CD4-positive, alpha-beta T cell treated with Interleukin-4 for 4 hours (primary cell): ENCODE measurements at regions not wholly inside any gene's neighbourhood (a gene's known extent, or its start where the extent isn't known, plus 50 kb on each side); places are given as distances from the start of the nearest gene placed in this dataset.

Source experiments
- DNase-seq: peaks from one replicate; pipeline ENCODE4 v3.0.0-alpha.2; 2020

DNA sequence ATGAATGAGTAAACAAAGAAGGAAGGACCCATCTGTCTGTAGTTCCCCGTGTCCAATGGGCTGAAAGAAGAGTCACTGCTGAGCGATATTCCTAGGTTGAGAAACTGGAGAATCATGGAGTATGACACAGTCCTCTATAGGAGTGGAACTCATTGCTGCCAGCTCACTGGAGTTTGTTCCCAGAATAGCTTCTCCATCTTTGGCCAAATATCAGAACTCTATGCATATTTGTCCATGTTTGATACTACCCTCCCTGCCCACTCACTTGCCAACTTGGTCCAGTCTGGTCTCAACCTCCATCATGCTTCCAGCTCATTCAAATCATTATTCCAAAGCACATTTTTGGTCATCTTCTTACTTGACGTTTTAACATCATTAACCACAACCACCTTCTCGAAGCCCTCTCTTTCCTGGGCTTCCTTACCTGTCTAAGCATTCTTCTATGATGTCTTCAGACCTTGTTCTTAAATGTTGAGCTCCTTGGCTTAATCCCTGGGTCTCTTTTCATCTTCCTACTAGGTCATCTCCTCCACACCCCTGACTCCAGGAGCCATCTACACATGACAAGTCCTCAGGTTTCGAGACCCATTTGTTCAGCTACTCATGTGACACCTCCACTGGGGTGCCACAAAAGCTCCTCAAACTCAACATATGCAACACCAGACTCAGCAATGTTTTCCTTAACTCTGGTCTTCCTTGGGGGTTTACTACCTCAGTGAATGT is 221.6 kb downstream of the MYCN start:
- DNase-seq, result no peak

DNA sequence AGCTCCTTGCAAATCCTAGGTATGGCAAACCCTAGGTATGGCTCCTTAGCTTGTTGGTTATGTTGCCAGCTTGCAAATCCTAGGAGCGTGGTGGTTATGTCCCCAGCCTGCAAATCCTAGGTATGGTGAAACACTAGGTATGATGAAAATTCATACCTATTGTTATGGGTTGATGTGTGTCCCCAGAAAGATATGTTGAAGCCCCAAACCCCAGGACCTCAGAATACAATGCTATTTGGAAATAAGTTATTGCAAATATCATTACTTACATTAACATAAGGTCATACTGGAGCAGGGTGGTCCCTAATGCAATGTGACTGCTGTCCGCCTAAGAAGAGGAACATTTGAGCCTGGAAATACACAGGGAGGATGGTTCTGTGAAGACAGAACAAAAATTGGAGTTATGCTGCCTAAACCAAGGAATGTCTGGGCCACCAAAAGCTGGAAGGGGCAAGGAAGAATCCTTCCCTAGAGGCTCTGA is 220.8 kb downstream of the MYCN start:
- no peak for DNase-seq

DNA sequence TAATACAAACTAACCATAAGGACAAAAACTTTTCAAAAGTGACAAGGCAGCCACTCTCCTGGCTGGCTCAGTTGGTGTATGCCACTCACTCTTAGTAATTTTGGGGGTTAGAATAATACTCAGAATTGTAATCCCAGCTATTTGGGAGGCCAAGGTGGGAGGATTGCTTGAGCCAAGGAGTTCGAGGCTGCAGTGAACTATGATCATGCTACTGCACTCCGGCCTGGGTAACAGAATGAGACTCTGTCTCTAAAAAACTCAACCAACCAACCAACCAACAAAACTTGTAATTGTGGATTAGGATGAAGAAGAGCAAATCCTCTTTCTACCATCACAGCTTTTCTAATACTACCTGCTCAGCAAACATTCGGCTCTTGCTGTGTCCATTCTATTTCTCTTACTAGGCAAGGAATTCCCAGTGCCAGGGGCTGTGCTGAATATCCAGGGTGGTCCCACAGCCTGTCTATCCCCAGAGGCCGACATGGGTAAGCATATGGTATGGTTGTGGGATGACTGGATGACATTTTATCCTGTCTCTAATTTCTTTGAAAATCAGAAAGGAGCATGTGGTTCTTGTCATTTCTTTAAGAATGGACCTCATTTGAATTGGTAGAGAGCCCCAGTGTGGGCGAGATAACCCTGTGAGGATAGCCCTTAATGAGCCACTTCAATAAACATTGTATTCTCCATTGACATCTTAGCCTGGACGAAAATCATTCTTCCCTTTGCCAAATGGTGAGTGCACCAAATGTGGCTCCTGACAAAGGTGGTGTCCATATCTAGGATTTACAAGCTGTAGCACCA is 220.1 kb downstream of the MYCN start:
- no peak for DNase-seq

DNA sequence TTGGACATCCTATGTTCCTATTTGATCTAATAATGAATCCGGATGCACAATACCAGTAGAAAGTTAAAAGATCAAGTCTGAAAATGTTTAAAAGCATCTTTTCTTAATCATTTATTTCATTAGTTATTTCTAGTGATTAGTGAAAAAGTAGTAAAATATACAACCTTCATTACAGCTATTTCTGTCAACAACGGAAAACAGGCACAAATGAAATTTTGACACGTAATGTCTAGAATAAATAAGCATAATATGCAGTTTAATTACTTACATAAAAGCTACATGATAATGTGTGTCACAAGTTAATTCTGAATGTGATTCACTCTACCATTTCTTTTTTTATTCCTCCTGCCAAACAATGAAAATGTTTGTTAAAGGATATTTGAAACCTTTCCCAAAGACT is 216.1 kb downstream of the MYCN start:
- no peak for DNase-seq

DNA sequence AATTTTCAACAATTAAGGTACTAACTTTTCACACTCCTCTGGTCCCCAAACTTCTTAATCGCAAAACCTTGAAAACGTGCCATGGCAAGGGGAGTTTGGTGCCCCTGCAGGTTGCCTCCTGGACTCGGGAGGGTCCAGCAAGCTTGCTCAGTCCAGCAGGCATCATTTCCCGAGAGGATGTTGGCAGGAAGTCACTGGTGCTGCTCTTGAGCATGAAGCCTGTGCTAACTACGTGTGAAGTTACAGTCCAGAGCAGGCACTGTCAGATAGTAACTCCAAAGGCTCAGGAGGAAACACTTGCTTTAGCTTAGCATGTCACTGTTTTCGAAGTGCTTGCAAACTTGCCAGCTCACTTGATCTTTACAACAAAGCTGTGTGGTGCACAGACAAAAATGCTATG is 215.4 kb downstream of the MYCN start:
- DNase-seq, result no peak

DNA sequence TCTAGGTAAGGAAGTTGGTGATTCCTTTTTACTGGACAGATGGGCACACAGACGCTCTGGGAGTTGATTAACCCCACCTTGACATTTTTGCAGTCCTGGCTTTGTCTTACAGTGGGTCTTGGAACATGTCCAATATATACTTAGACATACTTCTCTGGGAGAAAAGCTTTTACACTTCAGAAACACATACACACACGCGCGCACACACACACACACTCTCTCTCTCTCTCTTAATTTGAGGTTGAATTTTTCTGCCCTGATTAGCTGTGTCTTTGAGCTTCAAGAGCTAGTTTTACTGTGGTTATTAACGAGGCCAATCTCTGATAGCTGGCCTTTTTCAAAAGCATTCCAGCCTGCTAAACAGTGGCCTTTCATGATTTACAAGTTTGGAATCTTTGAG is 215.0 kb downstream of the MYCN start:
- no peak for DNase-seq

DNA sequence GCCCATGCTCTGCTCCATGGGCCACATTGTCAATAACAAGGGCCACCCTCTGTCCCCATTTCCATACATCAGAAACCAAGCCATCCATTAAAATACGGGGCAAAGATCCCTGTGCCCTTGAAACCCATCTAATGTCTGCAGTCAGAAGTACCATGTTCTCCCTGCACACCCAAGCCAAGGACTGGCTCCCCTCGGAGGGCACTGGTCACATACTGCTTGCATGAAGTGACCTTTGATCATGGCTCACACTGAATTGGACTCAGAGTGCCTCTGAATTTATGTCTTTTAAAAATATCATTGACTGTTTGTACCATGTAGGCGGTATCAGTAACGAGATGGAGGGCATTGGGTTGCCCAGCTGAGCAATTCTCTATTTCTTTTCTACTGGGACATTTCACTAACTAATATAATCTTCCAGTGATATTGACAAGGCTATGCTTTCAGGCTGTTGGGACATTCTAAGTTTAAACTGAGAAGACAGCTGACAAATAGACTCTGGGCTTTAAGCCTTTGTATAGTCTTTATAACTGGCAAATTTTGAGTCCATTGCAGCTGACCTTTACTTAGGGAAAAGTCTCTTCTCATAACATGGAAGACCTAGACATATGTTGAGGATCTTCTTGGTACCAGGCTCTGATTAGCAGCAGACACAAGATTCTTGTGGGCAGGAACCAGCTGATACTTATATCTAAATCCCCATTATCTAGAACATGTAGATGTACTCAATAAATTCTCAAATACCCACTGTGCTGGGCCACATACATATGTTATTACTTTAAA is 214.3 kb downstream of the MYCN start:
- DNase-seq, result no peak

DNA sequence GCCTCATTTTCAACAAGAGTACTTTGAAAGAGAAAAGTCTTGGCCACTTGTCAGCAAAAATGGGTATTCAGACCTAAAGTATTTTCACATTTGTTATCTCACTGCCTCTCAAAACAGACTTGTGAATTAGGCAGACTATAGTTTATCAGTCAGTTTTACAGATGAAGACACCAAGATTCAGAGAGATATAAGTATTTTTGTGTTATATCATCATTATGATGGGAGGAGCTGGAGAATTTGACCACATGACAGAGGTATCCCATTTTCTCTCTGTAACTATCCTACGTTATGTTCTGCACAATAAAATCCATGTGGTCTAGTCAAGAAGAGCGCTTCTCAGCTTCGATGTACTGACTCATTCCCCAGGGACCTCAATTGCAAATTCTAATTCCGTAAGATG is 213.7 kb downstream of the MYCN start:
- no peak for DNase-seq

DNA sequence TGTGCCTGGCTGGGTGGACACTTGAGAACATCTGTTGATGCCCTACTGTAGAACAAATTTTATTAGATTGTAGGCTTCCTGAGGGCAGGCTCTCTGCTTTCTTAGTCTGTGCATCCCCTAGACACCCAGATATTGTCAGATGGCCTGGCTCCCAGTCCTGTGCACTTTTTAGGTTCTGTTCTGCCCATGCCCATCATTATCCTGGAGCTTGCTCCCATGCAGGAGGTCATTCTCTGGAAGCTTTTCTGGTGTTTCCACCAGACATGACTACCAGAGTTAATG is 213.3 kb downstream of the MYCN start:
- no peak for DNase-seq

DNA sequence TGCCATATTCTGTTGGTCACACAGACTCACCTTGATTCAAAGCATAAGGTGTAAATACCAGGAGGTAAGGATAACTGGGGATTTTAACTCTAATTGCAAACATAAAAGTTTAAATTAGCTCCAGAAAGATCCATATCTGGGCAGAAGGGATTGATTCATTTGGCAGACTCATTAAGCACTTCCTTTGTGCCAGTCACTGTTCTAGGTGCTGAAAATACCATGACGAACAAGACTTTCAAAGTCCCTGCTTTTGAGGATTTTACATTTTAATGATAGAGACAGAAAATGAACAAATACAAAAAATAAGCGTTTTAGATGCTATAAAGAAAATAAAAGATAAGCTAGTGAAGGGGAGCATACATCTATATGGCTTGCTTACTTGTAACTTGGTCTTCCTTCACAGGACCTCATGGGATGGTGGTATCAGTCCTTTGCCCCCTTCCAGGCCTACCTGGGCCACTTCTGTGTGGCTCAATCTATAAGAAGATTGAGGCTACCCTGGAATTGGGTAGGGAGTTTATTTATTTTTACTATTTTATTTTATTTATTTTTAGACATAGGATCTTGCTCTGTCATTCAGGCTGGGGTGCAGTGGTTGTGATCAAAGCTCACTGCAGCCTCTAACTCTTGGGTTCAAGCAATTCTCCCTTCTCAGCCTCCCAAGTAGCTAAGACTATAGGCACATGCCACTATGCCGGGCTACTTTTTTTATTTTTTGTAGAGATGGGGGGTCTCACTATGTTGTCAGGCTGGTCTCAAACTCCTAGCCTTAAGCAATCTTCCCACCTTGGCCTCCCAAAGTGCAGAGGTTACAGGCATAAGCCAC is 212.8 kb downstream of the MYCN start:
- no peak for DNase-seq

DNA sequence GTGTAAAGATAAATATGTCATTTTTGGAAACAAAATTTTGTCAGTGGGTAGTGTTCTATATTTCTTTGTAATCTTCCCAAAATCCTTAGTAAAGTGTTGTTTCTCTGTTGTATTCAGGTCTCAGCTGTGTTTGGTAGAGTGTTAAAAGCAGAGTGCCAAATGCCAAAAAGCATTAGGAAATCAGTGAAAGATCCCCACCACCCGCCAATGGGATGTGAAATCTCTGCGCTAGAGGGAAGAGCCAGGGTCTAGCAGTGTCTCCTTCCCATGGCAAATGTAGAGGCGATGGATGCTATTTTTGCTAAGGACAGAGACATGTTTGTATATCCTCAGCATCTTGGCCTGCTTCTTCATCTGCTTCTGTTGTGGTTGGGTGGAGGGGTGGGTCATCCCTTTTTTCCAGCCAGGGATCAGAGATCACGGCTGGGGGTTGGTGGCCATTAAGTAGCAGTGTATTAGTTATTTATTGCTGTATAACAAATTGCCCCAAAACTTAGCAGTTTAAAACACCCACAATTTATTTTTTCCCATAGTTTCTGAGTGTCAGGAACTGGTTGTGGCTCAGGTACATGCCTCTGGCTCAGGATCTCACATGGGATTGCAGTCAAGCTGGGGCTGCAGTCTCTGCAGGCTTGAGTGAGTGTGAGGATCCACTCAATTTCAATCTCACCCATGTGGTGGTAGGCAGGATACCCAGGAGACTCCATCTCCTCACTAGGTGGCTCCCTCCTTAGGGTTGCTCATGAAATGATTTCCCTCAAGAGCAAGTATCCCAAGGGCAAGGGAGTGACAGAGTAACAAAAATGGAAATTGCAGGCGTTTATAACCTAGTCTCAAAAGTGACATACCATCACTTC is 211.9 kb downstream of the MYCN start:
- no peak for DNase-seq

DNA sequence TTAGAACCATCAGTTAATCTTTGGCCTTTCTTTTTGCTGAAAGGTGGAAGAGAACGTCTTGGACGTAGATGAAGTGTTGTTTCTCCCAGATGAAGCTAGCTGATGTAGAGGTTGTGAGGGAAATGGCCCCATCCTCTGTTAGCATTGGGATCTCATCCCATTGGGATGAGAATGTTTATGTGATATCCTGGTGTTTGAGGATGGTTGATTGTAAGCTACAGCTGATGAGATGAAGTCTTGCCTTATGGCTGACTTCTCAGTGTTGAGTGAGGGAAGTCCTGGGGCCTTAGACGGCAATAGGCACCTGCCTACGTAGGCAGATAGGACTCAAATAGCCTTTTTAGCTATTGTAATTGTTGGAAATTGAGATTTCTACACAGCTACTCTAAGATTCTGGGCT is 211.3 kb downstream of the MYCN start:
- DNase-seq, result no peak

DNA sequence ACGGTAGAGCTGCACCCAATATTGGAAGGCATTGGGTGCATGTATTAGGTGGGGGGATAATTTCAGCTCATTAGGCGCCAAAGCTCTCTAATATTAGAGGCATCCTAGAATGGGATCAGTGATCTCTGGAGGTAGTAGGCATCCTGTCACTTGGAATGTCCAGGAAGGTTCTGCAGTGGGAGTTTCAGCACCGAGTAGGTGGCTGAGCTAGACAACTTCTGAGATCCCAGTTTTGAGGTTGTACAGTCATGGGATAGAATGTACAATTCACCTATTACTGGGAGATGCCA is 210.9 kb downstream of the MYCN start:
- DNase-seq, result no peak

DNA sequence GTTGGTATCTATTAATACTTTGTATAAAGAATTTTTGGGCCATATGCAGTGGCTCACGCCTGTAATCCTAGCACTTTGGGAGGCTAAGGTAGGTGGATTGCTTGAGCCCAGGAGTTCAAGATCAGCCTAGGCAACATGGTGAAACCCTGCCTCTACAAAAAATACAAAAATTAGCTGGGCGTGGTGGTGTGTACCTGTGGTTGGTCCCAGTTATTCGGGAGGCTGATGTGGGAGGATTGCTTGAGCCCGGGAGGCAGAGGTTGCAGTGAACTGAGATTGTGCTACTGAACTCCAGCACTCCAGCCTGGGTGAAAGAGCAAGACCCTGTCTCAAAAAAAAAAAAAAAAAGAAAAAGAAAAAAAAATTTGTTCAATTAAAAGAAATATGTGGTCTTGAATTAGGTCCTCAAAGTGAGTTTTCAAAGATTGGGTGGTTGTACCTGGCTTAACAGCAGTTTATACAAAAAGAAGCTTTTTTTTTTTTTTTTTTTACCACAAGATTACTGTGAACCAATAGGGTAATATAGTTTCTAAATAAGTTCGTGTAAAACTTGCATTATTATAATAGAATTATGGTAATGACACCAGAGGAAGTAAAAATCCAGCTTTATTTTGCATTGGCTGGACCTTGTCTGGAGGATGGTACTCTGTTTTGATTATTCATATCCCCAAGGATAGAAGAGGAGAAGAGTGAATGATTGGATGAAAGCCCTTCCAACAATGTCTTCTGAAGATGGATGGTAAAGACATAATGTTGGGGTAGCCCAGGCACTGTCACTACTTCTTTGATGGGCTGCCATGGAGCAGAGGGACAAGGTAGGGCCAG is 210.3 kb downstream of the MYCN start:
- no peak for DNase-seq

DNA sequence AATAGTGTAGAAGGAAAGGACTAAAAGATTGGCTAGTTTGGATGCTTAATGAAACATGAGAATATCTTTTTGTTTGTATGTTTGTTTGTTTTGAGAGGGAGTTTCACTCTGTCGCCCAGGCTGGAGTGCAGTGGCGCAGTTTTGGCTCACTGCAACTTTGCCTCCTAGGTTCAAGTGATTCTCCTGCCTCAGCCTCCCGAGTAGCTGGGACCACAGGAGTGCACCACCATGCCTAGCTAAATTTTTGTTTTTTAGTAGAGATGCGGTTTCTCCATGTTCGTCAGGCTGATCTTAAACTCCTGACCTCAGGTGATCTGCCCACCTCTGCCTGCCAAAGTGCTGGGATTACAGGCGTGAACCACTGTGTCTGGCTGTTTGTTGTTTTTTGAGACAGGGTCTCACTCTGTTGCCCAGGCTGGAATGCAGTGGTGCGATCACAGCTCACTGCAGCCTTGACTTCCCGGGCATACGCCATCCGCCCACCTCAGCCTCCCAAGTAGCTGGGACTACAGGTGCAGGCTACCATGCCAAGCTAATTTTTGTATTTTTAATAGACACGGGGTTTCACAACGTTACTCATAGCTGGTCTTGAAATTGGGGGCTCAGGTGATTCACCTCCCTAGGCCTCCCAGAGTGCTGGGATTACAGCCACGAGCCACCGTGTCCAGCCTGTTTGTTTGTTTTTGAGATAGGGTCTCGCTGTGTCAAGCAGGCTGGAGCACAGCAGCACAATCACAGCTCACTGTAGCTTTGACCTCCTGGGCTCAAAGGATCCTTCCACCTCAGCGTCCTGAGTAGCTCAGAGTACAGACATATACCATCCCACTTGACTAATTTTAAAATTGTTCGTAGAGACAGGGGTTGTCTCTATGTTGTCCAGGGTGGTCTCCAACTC is 209.2 kb downstream of the MYCN start:
- no peak for DNase-seq

DNA sequence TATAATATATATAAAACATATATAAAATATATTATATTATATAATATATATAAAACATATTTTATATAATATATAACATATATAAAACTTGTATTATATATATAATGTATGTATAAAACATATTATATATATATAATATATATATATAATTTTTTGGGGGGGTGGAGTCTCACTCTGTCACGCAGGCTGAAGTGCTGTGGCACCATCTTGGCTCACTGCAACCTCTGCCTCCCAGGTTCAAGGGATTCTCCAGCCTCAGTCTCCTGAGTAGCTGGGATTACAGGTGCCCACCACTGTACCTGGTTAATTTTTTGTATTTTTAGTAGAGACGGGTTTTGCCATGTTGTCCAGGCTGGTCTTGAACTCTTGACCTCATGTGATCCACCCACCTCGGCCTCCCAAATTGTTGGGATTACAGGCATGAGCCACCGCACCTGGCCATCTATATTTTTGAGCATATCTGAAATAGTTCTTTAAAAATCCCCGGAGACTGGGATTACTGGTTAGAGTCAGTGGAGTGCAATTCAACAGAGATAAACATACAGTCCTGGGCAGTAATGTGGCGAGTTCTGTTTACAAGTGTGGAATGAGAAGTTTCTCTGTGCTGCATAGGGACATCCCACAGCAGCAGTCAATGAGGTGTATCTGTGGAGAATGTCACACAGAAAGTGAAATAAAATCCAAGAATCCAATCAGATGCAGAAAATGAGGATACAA is 208.4 kb downstream of the MYCN start:
- DNase-seq, result no peak

DNA sequence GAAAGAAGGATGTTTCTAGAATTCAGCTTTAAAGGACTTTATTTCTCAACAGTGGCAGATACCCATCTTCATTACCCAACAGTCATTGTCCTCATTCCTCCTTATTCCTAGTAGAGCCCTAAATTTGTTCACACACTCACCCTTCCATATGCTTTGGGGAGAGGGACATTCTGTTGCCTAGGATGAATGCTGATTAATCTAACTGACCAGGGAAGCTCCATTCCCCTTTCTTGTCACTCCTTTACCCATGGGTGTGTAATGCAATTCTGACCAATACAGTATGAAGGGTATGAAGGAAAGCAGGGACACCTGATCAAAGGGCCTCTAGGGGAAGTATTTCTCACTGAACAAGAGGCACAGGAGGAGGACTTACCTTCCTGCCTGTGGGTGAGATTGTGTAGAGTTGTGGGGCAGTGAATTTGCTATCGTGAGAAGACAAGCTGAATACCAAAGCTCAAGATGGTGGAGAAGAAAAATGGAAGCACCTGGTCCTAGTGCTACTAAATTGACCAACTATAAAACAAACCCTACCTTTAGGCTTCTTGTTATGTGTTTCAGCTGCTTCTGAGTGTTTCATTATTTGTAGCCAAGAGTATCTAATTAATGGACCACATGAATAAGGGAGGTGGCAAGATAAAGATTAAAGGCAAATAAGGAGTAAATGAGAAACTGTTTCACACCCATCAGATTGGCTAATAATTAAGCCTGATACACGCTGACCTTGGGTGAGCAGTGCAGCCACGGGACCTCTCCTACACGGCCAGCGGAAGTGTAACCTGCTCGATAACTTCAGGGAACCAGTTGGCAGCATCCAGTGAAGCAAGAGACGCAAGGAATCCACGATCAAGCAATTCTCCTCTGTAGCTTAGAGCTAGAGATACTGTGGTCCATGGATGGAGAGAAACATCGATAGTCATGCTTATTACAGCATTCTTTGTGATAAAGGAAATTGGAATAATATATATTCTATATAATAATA is 202.3 kb downstream of the MYCN start:
- DNase-seq, result no peak

DNA sequence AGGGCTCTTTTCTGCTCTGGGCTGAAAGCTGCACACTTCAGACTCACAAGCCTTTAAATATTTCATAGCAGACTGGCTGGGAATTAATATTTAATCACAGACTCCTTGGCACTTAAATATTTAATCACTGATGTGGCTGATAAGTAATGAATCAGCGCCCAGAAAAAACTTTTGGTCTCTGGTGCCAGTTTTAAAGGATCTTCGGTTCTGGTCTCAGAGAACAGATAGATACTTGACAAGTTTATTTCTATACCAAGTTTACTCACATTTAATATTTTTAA is 201.2 kb downstream of the MYCN start:
- no peak for DNase-seq
